Trophoblast cell (in vitro differentiated cells and primary cell): ENCODE measurements at regions not wholly inside any gene's neighbourhood (a gene's known extent, or its start where the extent isn't known, plus 50 kb on each side); places are given as distances from the start of the nearest gene placed in this dataset.

Experiments used
- DNase-seq, 2 donors: peaks; one replicate each; pipeline ENCODE4 v3.0.0-alpha.2; 2016
- H2AFZ ChIP-seq: 2 replicates; pipeline ENCODE4 v1.6.1; 2013; ENCODE audit warnings: low read length, moderate library complexity, mild to moderate bottlenecking; ENCODE audit not compliant: insufficient read depth, poor library complexity
- H2AK5ac ChIP-seq: 2 replicates; pipeline ENCODE4 v1.6.1; 2013; ENCODE audit warnings: mild to moderate bottlenecking, low read length
- H2BK120ac ChIP-seq: 2 replicates; pipeline ENCODE4 v1.6.1; 2013; ENCODE audit warnings: low read length, mild to moderate bottlenecking, moderate library complexity; ENCODE audit not compliant: insufficient read depth, poor library complexity
- H2BK12ac ChIP-seq: 2 replicates; pipeline ENCODE4 v1.6.1; 2013; ENCODE audit warnings: mild to moderate bottlenecking, low read length, moderate library complexity
- H2BK5ac ChIP-seq: 2 replicates; pipeline ENCODE4 v1.6.1; 2013; ENCODE audit warnings: low read length, low read depth, moderate library complexity, mild to moderate bottlenecking; ENCODE audit not compliant: poor library complexity
- H3K14ac ChIP-seq: 2 replicates; pipeline ENCODE4 v1.6.1; 2013; ENCODE audit warnings: mild to moderate bottlenecking, low read length
- H3K18ac ChIP-seq: 2 replicates; pipeline ENCODE4 v1.6.1; 2013; ENCODE audit warnings: mild to moderate bottlenecking, low read length
- H3K23ac ChIP-seq: 2 replicates; pipeline ENCODE4 v1.6.1; 2013; ENCODE audit warnings: low read length
- H3K27ac ChIP-seq: 2 replicates; pipeline ENCODE4 v1.5.1; 2013; ENCODE audit warnings: low read depth, mild to moderate bottlenecking, inconsistent platforms, low read length, moderate library complexity
- H3K27me3 ChIP-seq: 2 replicates; pipeline ENCODE4 v1.6.1; 2013; ENCODE audit warnings: inconsistent platforms, mild to moderate bottlenecking, low read length, moderate library complexity; ENCODE audit not compliant: insufficient read depth
- H3K36me3 ChIP-seq, 2 experiments: 1 replicate in 1 of 2; 2 replicates in 1 of 2; pipeline ENCODE4 v1.6.1; 2013; ENCODE audit warnings: low read length in 2 of 2, mild to moderate bottlenecking in 2 of 2, moderate library complexity in 1 of 2; ENCODE audit not compliant: insufficient read depth in 2 of 2, control insufficient read depth in 1 of 2
- H3K4ac ChIP-seq: 2 replicates; pipeline ENCODE4 v1.6.1; 2013; ENCODE audit warnings: low read depth, mild to moderate bottlenecking, low read length, moderate library complexity
- H3K4me1 ChIP-seq, 2 experiments: 1 replicate in 1 of 2; 2 replicates in 1 of 2; pipeline ENCODE4 v1.6.1; 2013; ENCODE audit warnings: low read length in 2 of 2, mild to moderate bottlenecking in 2 of 2, moderate library complexity in 1 of 2; ENCODE audit not compliant: insufficient read depth in 2 of 2, control insufficient read depth in 1 of 2
- H3K4me2 ChIP-seq: 2 replicates; pipeline ENCODE4 v1.6.1; 2013; ENCODE audit warnings: inconsistent platforms, mild to moderate bottlenecking, low read length, moderate library complexity
- H3K4me3 ChIP-seq: 2 replicates; pipeline ENCODE4 v1.5.1; 2013; ENCODE audit warnings: mild to moderate bottlenecking, low read depth, low read length, inconsistent platforms
- H3K79me1 ChIP-seq: one replicate; pipeline ENCODE4 v1.6.1; 2013; ENCODE audit warnings: low read length
- H3K79me2 ChIP-seq: 2 replicates; pipeline ENCODE4 v1.6.1; 2013; ENCODE audit warnings: low read length, mild to moderate bottlenecking; ENCODE audit not compliant: control insufficient read depth, insufficient read depth, poor library complexity
- H3K9ac ChIP-seq: 2 replicates; pipeline ENCODE4 v1.6.1; 2013; ENCODE audit warnings: mild to moderate bottlenecking, low read length
- H3K9me3 ChIP-seq: 2 replicates; pipeline ENCODE4 v1.6.1; 2013; ENCODE audit warnings: low read depth, mild to moderate bottlenecking, control low read depth, inconsistent platforms, low read length; ENCODE audit not compliant: insufficient read depth
- H4K12ac ChIP-seq: 2 replicates; pipeline ENCODE4 v1.6.1; 2013; ENCODE audit warnings: low read depth, mild to moderate bottlenecking, low read length, moderate library complexity
- H4K8ac ChIP-seq: 2 replicates; pipeline ENCODE4 v1.6.1; 2013; ENCODE audit warnings: low read depth, mild to moderate bottlenecking, low read length, moderate library complexity
- H4K91ac ChIP-seq: one replicate; pipeline ENCODE4 v1.6.1; 2013; ENCODE audit warnings: low read depth, mild to moderate bottlenecking, low read length, moderate library complexity
- WGBS: extraction: QIAGEN DNeasy Blood & Tissue Kit; methylation state at CpG from one replicate; pipeline ENCODE4 v1.1.7; 2013; ENCODE audit warnings: missing lambda C conversion rate; ENCODE audit not compliant: insufficient read length, insufficient coverage; ENCODE audit errors: extremely low coverage; 5-methylcytosine and 5-hydroxymethylcytosine counted together

GRCh38 chr3:159263750-159264553 lies 462.1 kb downstream of the MFSD1 start:
- no peak overlapping the region for H3K18ac ChIP-seq
- no peaks in the 10 kb centered on the region for H3K79me2 ChIP-seq
- H3K79me1 ChIP-seq: no peaks in the 10 kb centered on the region
- H2AFZ ChIP-seq: no peak overlapping the region
- no peak overlapping the region for H2AK5ac ChIP-seq
- no peak overlapping the region for H3K4me2 ChIP-seq
- H3K9ac ChIP-seq: no peak overlapping the region
- H3K9me3 ChIP-seq: no peaks in the 10 kb centered on the region
- no peak overlapping the region for H2BK12ac ChIP-seq
- no peak overlapping the region for H3K14ac ChIP-seq
- H4K91ac ChIP-seq: no peak overlapping the region
- no CpG with 5 or more reads among the region's 6 CpGs for WGBS
- H3K4ac ChIP-seq: no peak overlapping the region
- H2BK120ac ChIP-seq: no peak overlapping the region
- H2BK5ac ChIP-seq: no peak overlapping the region
- no peak overlapping the region for H3K27ac ChIP-seq
- H3K36me3 ChIP-seq: no peaks in the 10 kb centered on the region
- H3K23ac ChIP-seq: no peak overlapping the region
- no peaks in the 10 kb centered on the region for H3K27me3 ChIP-seq
- no peaks in the 10 kb centered on the region for H3K4me1 ChIP-seq
- no peak overlapping the region for H4K8ac ChIP-seq
- peak; percentile 29 to 71 for DNase-seq
- H3K4me3 ChIP-seq: no peak overlapping the region
- no peak overlapping the region for H4K12ac ChIP-seq

- Histone ChIP-seq H3K4me2 (no peak overlapping the region), H2AK5ac (no peak overlapping the region), H3K27me3 (no peaks in the 10 kb centered on the region), H4K91ac (no peak overlapping the region), H2BK12ac (no peak overlapping the region), H3K79me2 (no peaks in the 10 kb centered on the region), H3K23ac (no peak overlapping the region), H3K9ac (no peak overlapping the region), H2BK5ac (no peak overlapping the region), H4K8ac (no peak overlapping the region), H2AFZ (no peak overlapping the region), H3K4me3 (no peak overlapping the region), H3K79me1 (no peaks in the 10 kb centered on the region), H3K27ac (no peak overlapping the region), H3K9me3 (no peaks in the 10 kb centered on the region), H3K36me3 (no peaks in the 10 kb centered on the region), H2BK120ac (no peak overlapping the region), H3K4ac (no peak overlapping the region), H3K4me1 (no peaks in the 10 kb centered on the region), H4K12ac (no peak overlapping the region), H3K18ac (no peak overlapping the region), H3K14ac (no peak overlapping the region)
- no CpG with 5 or more reads among the region's 2 CpGs for WGBS
- DNase-seq: peak; percentile 41 to 80
Measured at GRCh38 chr3:159265705-159266104, 463.9 kb downstream of the MFSD1 start.

GRCh38 chr3:159266779-159267178 lies 464.9 kb downstream of the MFSD1 start:
- no peak overlapping the region for H4K91ac ChIP-seq
- H2AK5ac ChIP-seq: no peak overlapping the region
- no peak overlapping the region for H2BK5ac ChIP-seq
- H3K79me2 ChIP-seq: no peaks in the 10 kb centered on the region
- H2AFZ ChIP-seq: no peak overlapping the region
- no peaks in the 10 kb centered on the region for H3K27me3 ChIP-seq
- H3K36me3 ChIP-seq: no peaks in the 10 kb centered on the region
- no CpG with 5 or more reads among the region's 6 CpGs for WGBS
- H3K18ac ChIP-seq: no peak overlapping the region
- no peaks in the 10 kb centered on the region for H3K9me3 ChIP-seq
- no peak overlapping the region for H3K4me3 ChIP-seq
- DNase-seq: peak; percentile 2 to 57
- H3K14ac ChIP-seq: no peak overlapping the region
- H4K8ac ChIP-seq: no peak overlapping the region
- H3K23ac ChIP-seq: no peak overlapping the region
- H3K27ac ChIP-seq: no peak overlapping the region
- H3K4me1 ChIP-seq: no peaks in the 10 kb centered on the region
- no peak overlapping the region for H3K9ac ChIP-seq
- no peak overlapping the region for H2BK120ac ChIP-seq
- H3K4ac ChIP-seq: no peak overlapping the region
- no peak overlapping the region for H2BK12ac ChIP-seq
- H3K79me1 ChIP-seq: no peaks in the 10 kb centered on the region
- no peak overlapping the region for H4K12ac ChIP-seq
- no peak overlapping the region for H3K4me2 ChIP-seq

- H2BK5ac ChIP-seq: no peak overlapping the region
- no peak overlapping the region for H2AK5ac ChIP-seq
- DNase-seq: no peak
- no peak overlapping the region for H2BK120ac ChIP-seq
- no peaks in the 10 kb centered on the region for H3K79me1 ChIP-seq
- H4K12ac ChIP-seq: no peak overlapping the region
- no peak overlapping the region for H2AFZ ChIP-seq
- no CpG with 5 or more reads among the region's 2 CpGs for WGBS
- H3K4me1 ChIP-seq: no peaks in the 10 kb centered on the region
- H4K91ac ChIP-seq: no peak overlapping the region
- no peak overlapping the region for H2BK12ac ChIP-seq
- no peaks in the 10 kb centered on the region for H3K79me2 ChIP-seq
- no peaks in the 10 kb centered on the region for H3K9me3 ChIP-seq
- no peak overlapping the region for H3K23ac ChIP-seq
- no peak overlapping the region for H3K27ac ChIP-seq
- no peak overlapping the region for H3K4me2 ChIP-seq
- H3K4ac ChIP-seq: no peak overlapping the region
- no peak overlapping the region for H3K4me3 ChIP-seq
- no peak overlapping the region for H3K14ac ChIP-seq
- no peak overlapping the region for H4K8ac ChIP-seq
- H3K36me3 ChIP-seq: no peaks in the 10 kb centered on the region
- H3K18ac ChIP-seq: no peak overlapping the region
- no peaks in the 10 kb centered on the region for H3K27me3 ChIP-seq
- H3K9ac ChIP-seq: no peak overlapping the region
Measured at GRCh38 chr3:159271799-159272512, 470.1 kb downstream of the MFSD1 start.
